AG10803 (cell line): ENCODE measurements at regions not wholly inside any gene's neighbourhood (a gene's known extent, or its start where the extent isn't known, plus 50 kb on each side); places are given as distances from the start of the nearest gene placed in this dataset.

ENCODE experiments used
- DNase-seq: peaks from one replicate; pipeline ENCODE4 v3.0.0; 2010; ENCODE audit warnings: low read depth
- H3K4me3 ChIP-seq: 2 replicates; pipeline ENCODE4 v1.5.1; 2011; ENCODE audit warnings: mild to moderate bottlenecking, low read length, control low read depth
- CTCF ChIP-seq: conservative IDR thresholded peaks from 2 replicates; pipeline ENCODE4 v1.5.1; 2011; ENCODE audit warnings: mild to moderate bottlenecking, low read length, control low read depth, inconsistent platforms

- peak; percentile 8 for DNase-seq
- H3K4me3 ChIP-seq = no peak overlapping the region
- TF ChIP-seq CTCF = no peak
These were observed 77.6 kb upstream of the RAB40AL start for GRCh38 chrX:102859550-102859871.

GRCh38 chrX:102860235-102860634 is 76.8 kb upstream of the RAB40AL start:
- no peak overlapping the region for H3K4me3 ChIP-seq
- no peak for DNase-seq
- no peak for TF ChIP-seq CTCF

GRCh38 chrX:102863735-102864134 is 73.3 kb upstream of the RAB40AL start:
- H3K4me3 ChIP-seq = no peak overlapping the region
- peak; percentile 67 for DNase-seq
- TF ChIP-seq CTCF = peak; percentile 80

- DNase-seq = no peak
- H3K4me3 ChIP-seq = no peak overlapping the region
- TF ChIP-seq CTCF = no peak
These were observed 70.0 kb upstream of the RAB40AL start for GRCh38 chrX:102866981-102867656.

GRCh38 chrX:102883491-102883890 is 53.6 kb upstream of the RAB40AL start:
- H3K4me3 ChIP-seq = no peak overlapping the region
- no peak for TF ChIP-seq CTCF
- no peak for DNase-seq
